GM23248 (cell line): ENCODE measurements at regions not wholly inside any gene's neighbourhood (a gene's known extent, or its start where the extent isn't known, plus 50 kb on each side); places are given as distances from the start of the nearest gene placed in this dataset.
A peak's percentile ranks its signal among the peaks of the same experiment; 100 is the strongest.

Source experiments
- EZH2 ChIP-seq: fragments of 200-600 bp; sonication (generic); IDR thresholded peaks from 2 replicates; pipeline ENCODE4 v1.6.1; 2018; ENCODE audit warnings: antibody characterized with exemption, mild to moderate bottlenecking; ENCODE audit not compliant: insufficient read depth, poor library complexity, severe bottlenecking
- EZH2phosphoT487 ChIP-seq: fragments of 200-600 bp; sonication (generic); IDR thresholded peaks from 2 replicates; pipeline ENCODE4 v1.6.1; 2018; ENCODE audit warnings: antibody characterized with exemption, moderate library complexity, mild to moderate bottlenecking, low read depth; ENCODE audit not compliant: insufficient read depth

DNA sequence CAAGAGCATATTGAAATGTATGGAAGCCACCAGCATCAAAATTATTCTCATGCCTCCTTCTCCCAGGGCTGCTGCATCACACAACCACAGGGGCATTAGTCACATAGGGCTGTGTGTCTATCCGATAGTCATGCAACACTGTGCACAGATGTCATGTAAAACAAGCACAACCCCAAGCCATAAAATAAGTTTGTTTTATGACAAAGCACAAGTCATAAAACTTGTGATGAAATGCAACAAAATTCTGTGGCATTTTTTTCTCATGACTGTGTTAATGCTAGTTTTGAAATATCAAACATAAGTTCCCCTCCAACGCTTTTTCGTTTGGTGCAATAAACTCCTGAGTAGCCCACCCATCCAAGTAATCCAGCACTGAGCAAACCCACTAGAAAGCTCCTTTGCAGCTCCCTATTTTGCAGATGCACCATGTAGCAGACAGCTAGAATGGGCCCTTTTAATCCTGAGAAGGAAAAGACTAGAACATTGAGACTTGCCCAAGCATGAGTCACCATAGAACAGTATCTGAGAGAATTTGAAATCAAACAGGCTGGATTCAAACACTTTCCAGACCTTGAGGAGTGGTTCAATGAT is 93.3 kb upstream of the ZNF366 start:
- TF ChIP-seq EZH2 (no peak), EZH2phosphoT487 (0 out of 2 replicates have a peak, but pooled peaks have one; percentile 38)
